ENCODE measurements at regions not wholly inside any gene's neighbourhood (a gene's known extent, or its start where the extent isn't known, plus 50 kb on each side); places are given as distances from the start of the nearest gene placed in this dataset.

DNA sequence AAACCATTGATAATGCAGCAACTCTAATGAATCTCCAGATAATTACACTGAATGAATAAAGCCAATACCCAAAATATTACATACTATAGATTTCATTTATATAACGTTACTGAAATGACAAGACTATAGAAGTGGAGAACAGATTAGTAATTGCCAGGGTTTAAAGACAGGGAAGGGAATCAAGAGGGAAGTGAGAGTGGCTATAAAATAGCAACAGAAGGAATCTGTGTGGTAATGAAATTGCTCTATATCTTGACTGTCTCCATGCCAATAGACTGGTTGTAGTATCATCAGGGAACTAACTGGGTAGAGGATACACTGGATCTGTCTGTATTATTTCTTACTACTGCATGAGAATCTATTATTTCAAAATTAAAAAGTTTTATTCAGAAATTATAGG lies 396.5 kb upstream of the RPS23 start:
- no peaks in the 10 kb centered on the region for H3K36me3 ChIP-seq
- no peaks in the 10 kb centered on the region for H3K27me3 ChIP-seq
- no peak for DNase-seq (ENCODE audit: extremely low spot score)
- no peaks in the 10 kb centered on the region for H3K9me3 ChIP-seq
- intact Hi-C loops (cut with DNase I), result no loop called here
- H3K4me1 ChIP-seq, result no peaks in the 10 kb centered on the region
- H3K4me3 ChIP-seq, result no peak overlapping the region
- TF ChIP-seq, protein P1, sequence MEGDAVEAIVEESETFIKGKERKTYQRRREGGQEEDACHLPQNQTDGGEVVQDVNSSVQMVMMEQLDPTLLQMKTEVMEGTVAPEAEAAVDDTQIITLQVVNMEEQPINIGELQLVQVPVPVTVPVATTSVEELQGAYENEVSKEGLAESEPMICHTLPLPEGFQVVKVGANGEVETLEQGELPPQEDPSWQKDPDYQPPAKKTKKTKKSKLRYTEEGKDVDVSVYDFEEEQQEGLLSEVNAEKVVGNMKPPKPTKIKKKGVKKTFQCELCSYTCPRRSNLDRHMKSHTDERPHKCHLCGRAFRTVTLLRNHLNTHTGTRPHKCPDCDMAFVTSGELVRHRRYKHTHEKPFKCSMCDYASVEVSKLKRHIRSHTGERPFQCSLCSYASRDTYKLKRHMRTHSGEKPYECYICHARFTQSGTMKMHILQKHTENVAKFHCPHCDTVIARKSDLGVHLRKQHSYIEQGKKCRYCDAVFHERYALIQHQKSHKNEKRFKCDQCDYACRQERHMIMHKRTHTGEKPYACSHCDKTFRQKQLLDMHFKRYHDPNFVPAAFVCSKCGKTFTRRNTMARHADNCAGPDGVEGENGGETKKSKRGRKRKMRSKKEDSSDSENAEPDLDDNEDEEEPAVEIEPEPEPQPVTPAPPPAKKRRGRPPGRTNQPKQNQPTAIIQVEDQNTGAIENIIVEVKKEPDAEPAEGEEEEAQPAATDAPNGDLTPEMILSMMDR (IDR thresholded peaks at IDR 0.05), result no peak
- TF ChIP-seq POLR2A (IDR thresholded peaks at IDR 0.05; ENCODE audit: low read depth) (no peak), POLR2AphosphoS5 (IDR thresholded peaks at IDR 0.05) (no peak), EP300 (IDR thresholded peaks at IDR 0.05) (no peak)
- no peak overlapping the region for H3K27ac ChIP-seq (replicated peaks in 1 of 4)
- WGBS, result 85% methylated on average over 1 of the region's 1 CpG

DNA sequence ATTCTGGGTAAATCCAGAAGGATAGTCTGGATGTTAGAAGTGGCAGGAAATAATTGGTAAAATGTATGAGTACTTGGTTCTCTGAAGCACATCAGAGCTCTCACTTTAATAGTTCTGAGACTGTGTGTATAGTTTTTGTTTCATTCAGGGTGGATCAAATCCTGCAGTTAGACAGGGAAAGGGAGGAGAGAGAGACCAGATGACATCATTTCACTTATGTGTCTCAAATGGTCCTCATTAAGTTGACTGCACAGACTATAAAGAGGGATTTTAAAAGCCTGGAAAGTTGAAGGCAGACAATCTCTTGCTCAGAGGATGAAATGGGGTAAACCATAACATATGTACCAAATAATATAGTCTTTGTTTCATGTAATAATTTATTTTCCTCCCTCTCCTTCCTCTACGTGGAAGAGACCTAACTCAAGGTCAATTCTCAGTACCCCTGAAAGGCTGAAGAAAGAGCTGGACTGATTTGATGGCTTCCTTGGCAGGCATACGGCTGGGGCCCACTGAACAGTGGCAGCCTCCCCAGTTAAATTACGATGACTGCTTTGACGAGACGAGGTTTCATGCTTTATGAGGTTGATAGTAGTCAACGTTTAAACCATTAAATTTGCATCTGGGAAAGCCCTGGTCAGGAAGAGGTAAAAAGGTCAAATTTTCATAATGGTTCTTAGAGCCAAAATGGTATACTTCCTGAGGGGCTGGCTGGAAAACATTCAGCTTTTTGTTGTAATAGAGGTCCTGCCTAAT lies 395.1 kb upstream of the RPS23 start:
- no peaks in the 10 kb centered on the region for H3K9me3 ChIP-seq
- H3K4me3 ChIP-seq, result no peak overlapping the region
- intact Hi-C loops (cut with DNase I), result no loop called here
- 84% methylated on average over 6 of the region's 6 CpGs for WGBS
- H3K27me3 ChIP-seq, result no peaks in the 10 kb centered on the region
- no peak for DNase-seq (ENCODE audit: extremely low spot score)
- TF ChIP-seq EP300 (IDR thresholded peaks at IDR 0.05), result no peak
- no peak for TF ChIP-seq POLR2A (IDR thresholded peaks at IDR 0.05; ENCODE audit: low read depth)
- TF ChIP-seq, protein P1 (IDR thresholded peaks at IDR 0.05), result no peak
- TF ChIP-seq POLR2AphosphoS5 (IDR thresholded peaks at IDR 0.05), result no peak
- H3K36me3 ChIP-seq, result no peaks in the 10 kb centered on the region
- no peaks in the 10 kb centered on the region for H3K4me1 ChIP-seq
- H3K27ac ChIP-seq (replicated peaks in 1 of 4), result no peak overlapping the region

DNA sequence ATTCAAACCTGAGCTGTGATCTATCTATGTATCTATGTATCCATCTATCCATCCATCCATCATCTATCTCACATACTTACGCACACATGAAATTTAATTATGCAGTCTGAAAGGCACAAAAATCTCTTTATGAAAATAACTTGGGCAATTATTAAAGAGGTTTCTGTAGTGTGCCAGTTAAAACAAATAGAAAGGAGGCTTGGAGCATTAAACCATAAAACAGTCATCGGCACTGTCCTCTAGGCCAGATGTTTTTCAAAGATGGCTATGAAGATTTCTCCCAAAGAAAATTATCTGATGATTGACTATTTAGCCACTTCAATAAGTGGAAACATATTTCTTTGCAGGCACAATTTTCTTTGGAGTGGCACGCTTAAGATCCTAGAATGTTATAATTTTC lies 392.5 kb upstream of the RPS23 start:
- WGBS, result 78% methylated on average over 3 of the region's 3 CpGs

DNA sequence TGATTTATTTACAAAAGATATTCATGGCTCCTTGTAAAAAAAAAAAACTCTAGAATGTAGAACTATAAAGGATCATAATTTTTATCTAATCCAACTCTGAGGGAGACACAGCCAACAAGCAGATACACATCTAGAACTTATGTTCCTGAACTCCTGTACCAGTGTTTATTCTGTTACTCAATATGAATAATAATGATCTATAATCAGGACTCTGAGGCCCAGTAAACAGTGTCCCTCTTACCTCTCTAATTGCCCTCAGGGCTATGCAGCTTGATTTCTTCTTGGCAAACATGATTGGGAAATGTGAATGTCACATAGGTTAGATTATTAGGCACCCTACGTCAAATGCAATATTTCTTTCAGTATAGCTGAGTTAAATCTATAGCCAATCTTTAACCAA lies 391.6 kb upstream of the RPS23 start:
- Histone ChIP-seq H3K27me3 (no peaks in the 10 kb centered on the region), H3K4me1 (no peaks in the 10 kb centered on the region), H3K36me3 (no peaks in the 10 kb centered on the region), H3K9me3 (no peaks in the 10 kb centered on the region), H3K27ac (replicated peaks in 1 of 4) (no peak overlapping the region), H3K4me3 (no peak overlapping the region)
- intact Hi-C loops (cut with DNase I), result no loop called here
- WGBS, result 100% methylated on average over 1 of the region's 1 CpG
- DNase-seq (ENCODE audit: extremely low spot score), result no peak
- TF ChIP-seq, protein P1 (IDR thresholded peaks at IDR 0.05), result no peak
- no peak for TF ChIP-seq EP300 (IDR thresholded peaks at IDR 0.05)
- TF ChIP-seq POLR2A (IDR thresholded peaks at IDR 0.05; ENCODE audit: low read depth), result no peak
- TF ChIP-seq POLR2AphosphoS5 (IDR thresholded peaks at IDR 0.05), result no peak

More for the DNA sequence above, 392.5 kb upstream of the RPS23 start:
- intact Hi-C loops (cut with DNase I), result no loop called here
- Histone ChIP-seq H3K27ac (replicated peaks in 1 of 4) (no peak overlapping the region), H3K4me3 (no peak overlapping the region), H3K36me3 (no peaks in the 10 kb centered on the region), H3K4me1 (no peaks in the 10 kb centered on the region), H3K27me3 (no peaks in the 10 kb centered on the region), H3K9me3 (no peaks in the 10 kb centered on the region)
- no peak for DNase-seq (ENCODE audit: extremely low spot score)
- no peak for TF ChIP-seq POLR2A (IDR thresholded peaks at IDR 0.05; ENCODE audit: low read depth)
- no peak for TF ChIP-seq EP300 (IDR thresholded peaks at IDR 0.05)
- TF ChIP-seq, protein P1 (IDR thresholded peaks at IDR 0.05), result no peak
- TF ChIP-seq POLR2AphosphoS5 (IDR thresholded peaks at IDR 0.05), result no peak

DNA sequence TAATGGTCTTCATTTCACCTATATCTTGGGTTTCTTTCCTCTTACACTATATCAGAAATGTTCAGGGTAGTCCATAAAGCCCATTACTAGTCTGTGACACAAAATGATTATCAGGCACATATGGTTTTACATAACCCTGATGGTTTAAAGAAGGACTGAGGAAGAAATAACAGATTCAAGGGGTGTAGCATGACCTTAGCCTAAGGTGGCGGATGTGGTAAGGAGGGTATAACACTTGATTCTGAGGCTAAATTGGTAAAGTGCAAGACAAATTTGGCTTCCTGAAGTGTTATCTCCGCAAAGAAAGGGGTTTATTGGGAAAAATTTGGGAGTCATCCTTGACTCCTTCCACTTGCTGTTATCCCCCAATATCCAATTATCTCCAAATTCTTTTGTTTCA lies 388.2 kb upstream of the RPS23 start:
- H3K4me1 ChIP-seq, result no peaks in the 10 kb centered on the region
- H3K36me3 ChIP-seq, result no peaks in the 10 kb centered on the region
- TF ChIP-seq POLR2AphosphoS5 (IDR thresholded peaks at IDR 0.05), result no peak
- no peak for TF ChIP-seq EP300 (IDR thresholded peaks at IDR 0.05)
- H3K27ac ChIP-seq (replicated peaks in 1 of 4), result no peak overlapping the region
- DNase-seq (ENCODE audit: extremely low spot score), result no peak
- WGBS, result 87% methylated on average over 2 of the region's 2 CpGs
- H3K4me3 ChIP-seq, result no peak overlapping the region
- H3K27me3 ChIP-seq, result no peaks in the 10 kb centered on the region
- no peaks in the 10 kb centered on the region for H3K9me3 ChIP-seq
- intact Hi-C loops (cut with DNase I), result no loop called here
